Astrocyte of the cerebellum (primary cell): ENCODE measurements at regions not wholly inside any gene's neighbourhood (a gene's known extent, or its start where the extent isn't known, plus 50 kb on each side); places are given as distances from the start of the nearest gene placed in this dataset.

Experiments used
- DNase-seq: peaks from one replicate; pipeline ENCODE4 v3.0.0-alpha.2; 2011; ENCODE audit warnings: low read depth
- H3K4me3 ChIP-seq: 2 replicates; pipeline ENCODE4 v1.5.1; 2011; ENCODE audit warnings: mild to moderate bottlenecking, low read depth, low read length, moderate library complexity
- in situ Hi-C: cut with HindIII; loops from 2 replicates; pipeline ENCODE4 v1.10.0; 2017; ENCODE audit warnings: low sequenced_read_pairs
- TF ChIP-seq, protein P1 (sequence below): IDR thresholded peaks from 2 replicates; pipeline ENCODE4 v1.5.1; 2012; ENCODE audit warnings: low read length, low read depth, moderate library complexity, mild to moderate bottlenecking; ENCODE audit errors: missing control alignments

DNA sequence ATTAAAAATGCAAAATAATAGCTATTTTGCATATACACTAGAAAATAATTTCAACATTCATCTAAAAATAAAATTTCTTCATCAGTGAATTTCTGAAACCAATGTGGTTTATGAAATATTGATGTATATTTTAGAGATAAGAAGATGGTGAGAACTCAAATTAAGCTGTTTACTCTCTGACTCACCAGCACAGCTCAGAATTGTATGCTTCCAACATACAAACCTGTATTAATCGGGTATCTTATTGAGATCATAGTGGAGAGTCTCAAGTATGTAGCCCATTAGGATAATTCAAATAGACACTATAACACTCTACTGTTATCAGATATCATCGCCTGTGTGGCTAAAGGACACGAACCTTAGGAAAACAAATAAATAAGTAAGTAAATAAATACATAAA lies 899.5 kb upstream of the INTU start:
- H3K4me3 ChIP-seq: no peak overlapping the region
- no peak for DNase-seq
- in situ Hi-C loops: no loop called here
- TF ChIP-seq, protein P1, sequence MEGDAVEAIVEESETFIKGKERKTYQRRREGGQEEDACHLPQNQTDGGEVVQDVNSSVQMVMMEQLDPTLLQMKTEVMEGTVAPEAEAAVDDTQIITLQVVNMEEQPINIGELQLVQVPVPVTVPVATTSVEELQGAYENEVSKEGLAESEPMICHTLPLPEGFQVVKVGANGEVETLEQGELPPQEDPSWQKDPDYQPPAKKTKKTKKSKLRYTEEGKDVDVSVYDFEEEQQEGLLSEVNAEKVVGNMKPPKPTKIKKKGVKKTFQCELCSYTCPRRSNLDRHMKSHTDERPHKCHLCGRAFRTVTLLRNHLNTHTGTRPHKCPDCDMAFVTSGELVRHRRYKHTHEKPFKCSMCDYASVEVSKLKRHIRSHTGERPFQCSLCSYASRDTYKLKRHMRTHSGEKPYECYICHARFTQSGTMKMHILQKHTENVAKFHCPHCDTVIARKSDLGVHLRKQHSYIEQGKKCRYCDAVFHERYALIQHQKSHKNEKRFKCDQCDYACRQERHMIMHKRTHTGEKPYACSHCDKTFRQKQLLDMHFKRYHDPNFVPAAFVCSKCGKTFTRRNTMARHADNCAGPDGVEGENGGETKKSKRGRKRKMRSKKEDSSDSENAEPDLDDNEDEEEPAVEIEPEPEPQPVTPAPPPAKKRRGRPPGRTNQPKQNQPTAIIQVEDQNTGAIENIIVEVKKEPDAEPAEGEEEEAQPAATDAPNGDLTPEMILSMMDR: no peak

DNA sequence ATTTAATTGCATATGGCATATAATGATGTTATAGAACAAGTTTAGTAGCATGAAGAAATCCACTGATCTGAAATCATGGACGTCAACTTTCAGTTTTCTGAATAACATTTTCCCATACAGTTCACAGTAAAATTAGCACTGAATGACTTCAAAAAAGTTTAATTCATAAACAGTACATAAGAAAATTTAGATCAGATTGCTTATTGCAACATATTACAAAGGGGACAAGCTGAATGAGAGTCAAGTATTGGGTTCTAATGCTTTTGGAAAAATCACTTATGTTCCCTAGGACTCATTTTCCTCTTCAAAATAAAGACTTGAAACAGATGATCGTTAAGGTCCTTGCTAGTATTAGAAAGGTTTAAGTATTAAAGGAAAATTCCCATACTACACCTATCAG lies 898.3 kb upstream of the INTU start:
- no peak overlapping the region for H3K4me3 ChIP-seq
- TF ChIP-seq, protein P1: no peak
- DNase-seq: no peak
- in situ Hi-C loops: no loop called here

DNA sequence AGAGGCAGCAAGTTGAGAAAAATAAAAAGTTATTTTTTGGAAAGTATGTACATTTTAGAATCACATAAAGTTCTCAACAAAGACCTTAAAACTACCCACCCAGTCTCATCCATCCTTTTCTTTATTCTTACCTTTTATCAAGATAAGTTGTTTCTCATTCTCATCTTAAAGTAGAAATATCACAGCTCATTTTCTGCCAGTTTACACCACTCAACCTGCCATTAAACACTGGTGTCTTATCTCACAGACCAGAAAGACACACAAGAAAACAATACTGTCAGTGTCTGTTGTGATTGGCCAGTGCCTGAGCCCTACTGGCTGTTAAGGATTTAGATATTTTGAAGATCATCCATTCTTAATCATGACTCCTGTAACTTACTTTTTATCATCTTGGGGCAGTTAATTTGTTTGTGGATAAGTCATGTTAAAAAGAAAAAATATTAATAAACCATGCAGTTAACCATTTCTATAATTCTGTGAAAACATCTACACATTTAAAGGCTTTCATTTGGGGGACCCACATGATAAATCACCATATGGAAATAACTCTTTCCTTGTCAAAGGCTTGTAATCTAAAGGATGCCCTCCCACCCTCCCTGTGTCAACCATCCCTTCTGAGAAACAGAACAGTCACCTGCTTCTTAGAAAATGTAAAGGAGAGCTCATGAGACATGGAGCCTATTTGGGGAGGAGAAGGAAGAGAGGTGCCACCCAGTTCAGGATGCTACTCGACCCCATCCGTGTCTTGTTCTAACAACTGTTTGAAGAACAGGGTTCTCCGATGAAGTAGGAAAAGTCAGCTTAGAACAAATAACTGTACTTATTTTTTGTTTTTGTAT lies 897.2 kb upstream of the INTU start:
- TF ChIP-seq, protein P1: no peak
- DNase-seq: no peak
- in situ Hi-C loops: no loop called here
- H3K4me3 ChIP-seq: no peak overlapping the region

DNA sequence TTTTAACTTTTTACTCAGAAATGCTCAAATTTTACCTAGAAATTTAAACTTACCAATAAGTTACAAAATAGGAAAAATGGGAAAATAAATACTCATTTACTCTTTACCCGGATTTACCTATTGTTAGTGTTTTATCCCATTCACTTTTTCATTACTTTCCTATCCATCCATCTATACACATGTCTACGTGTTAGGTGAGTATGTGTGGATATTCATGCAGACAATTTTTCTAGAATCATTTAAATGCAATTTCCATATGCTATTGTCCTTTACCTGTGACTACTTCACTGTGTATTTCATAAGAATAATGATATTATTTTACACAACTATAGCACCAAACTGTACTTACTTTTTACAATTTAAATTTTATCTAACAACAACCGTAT lies 896.6 kb upstream of the INTU start:
- TF ChIP-seq, protein P1: no peak
- in situ Hi-C loops: no loop called here

DNA sequence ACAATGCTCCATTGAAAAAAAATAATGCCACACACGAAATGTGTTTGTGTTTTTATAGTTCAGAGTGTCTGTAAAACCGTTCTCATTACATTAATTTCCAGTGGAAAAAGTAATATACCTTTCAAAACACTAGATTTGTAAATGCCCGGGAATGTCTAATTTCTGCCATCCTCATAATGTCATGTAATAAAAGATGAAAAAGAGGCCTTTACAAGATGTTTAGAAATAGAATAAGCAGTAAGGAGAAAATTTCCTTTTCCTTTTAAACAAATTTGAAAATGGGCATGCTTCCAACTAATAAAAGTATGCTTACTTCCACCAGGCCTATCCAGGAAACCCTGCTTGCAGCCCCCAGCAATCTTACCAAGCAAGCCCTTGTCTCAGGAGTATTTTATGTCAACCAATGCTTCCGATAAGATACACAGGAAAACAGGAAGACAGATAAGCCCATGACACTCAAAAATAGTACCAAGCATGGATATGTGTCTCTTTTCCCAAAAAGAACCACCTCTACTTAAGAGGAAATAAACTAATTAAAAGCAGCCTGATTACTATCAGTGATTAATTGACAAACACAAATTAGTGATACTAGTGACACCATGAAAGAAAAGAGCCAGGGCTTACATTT lies 894.7 kb upstream of the INTU start:
- in situ Hi-C loops: no loop called here

More for the DNA sequence above, 896.6 kb upstream of the INTU start:
- no peak for DNase-seq
- no peak overlapping the region for H3K4me3 ChIP-seq

DNA sequence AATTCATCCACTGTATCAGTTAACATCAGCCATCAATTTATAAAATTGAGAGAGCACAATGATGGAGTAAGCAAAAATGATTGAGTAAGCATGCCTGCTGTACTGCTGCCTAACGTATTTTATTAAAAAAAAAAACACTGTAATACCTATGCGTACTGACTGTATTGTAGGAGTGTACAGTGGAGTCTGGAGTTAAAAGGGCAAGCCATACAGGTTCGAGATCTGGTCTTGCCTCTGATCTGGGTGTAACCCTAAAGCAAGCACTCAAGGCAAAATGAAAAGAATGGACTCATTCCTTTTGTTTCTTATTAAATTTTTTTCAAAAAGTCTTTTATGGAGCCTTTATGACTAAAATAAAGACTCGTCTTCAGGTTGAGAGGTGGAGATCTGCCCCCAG lies 894.2 kb upstream of the INTU start:
- DNase-seq: no peak
- TF ChIP-seq, protein P1: no peak
- in situ Hi-C loops: no loop called here
- H3K4me3 ChIP-seq: no peak overlapping the region

More for the DNA sequence above, 894.7 kb upstream of the INTU start:
- TF ChIP-seq, protein P1: no peak
- no peak overlapping the region for H3K4me3 ChIP-seq
- DNase-seq: no peak
